DOHH2 (cell line): ENCODE measurements at regions not wholly inside any gene's neighbourhood (a gene's known extent, or its start where the extent isn't known, plus 50 kb on each side); places are given as distances from the start of the nearest gene placed in this dataset.

Source experiments
- EZH2phosphoT487 ChIP-seq: fragments of 200-600 bp; sonication (generic); IDR thresholded peaks from 2 replicates; pipeline ENCODE4 v1.6.1; 2017; ENCODE audit warnings: borderline replicate concordance, mild to moderate bottlenecking, antibody characterized with exemption, low read length, moderate library complexity, mixed read lengths
- TF ChIP-seq, protein P1 (sequence below): fragments of 200-600 bp; sonication (generic); IDR thresholded peaks from one replicate; pipeline ENCODE4 v1.5.1; 2014; ENCODE audit warnings: antibody characterized with exemption, mild to moderate bottlenecking, low read depth, low read length; ENCODE audit not compliant: poor library complexity, severe bottlenecking

DNA sequence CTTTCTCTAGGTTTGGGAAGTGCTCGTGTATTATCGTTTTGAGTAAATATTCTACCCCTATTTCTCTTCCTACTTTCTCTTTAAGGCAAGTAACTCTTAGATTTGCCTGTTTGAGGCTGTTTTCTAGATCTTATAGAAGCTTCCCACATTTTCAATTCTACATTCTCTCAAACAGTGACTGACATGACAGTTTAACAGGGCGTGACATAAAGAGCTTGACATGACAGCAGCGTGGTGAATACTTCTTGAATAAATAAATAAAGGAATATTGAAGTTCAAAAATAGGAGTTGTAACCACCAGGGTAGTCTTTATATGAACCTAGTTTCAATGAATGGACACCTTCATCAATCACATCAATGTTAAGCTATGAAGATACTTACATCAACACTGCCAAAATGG is 162.0 kb downstream of the TRAM1L1 start:
- TF ChIP-seq, protein P1, sequence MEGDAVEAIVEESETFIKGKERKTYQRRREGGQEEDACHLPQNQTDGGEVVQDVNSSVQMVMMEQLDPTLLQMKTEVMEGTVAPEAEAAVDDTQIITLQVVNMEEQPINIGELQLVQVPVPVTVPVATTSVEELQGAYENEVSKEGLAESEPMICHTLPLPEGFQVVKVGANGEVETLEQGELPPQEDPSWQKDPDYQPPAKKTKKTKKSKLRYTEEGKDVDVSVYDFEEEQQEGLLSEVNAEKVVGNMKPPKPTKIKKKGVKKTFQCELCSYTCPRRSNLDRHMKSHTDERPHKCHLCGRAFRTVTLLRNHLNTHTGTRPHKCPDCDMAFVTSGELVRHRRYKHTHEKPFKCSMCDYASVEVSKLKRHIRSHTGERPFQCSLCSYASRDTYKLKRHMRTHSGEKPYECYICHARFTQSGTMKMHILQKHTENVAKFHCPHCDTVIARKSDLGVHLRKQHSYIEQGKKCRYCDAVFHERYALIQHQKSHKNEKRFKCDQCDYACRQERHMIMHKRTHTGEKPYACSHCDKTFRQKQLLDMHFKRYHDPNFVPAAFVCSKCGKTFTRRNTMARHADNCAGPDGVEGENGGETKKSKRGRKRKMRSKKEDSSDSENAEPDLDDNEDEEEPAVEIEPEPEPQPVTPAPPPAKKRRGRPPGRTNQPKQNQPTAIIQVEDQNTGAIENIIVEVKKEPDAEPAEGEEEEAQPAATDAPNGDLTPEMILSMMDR = no peak
- TF ChIP-seq EZH2phosphoT487 = no peak
